Hematopoietic multipotent progenitor cell treated with erythropoietin and hydrocortisone succinate and interleukin-3 and kit ligand, for 4 days (in vitro differentiated cells): ENCODE measurements at regions not wholly inside any gene's neighbourhood (a gene's known extent, or its start where the extent isn't known, plus 50 kb on each side); places are given as distances from the start of the nearest gene placed in this dataset.
A peak's percentile ranks its signal among the peaks of the same experiment; 100 is the strongest.
"Not testable (repeated sequence)": the region's sequence is repeated elsewhere in the genome, so short reads cannot be mapped to it uniquely, and the experiment has no call there.

ENCODE experiments used
- DNase-seq: peaks from one replicate; pipeline ENCODE4 v3.0.0-alpha.2; 2015

DNA sequence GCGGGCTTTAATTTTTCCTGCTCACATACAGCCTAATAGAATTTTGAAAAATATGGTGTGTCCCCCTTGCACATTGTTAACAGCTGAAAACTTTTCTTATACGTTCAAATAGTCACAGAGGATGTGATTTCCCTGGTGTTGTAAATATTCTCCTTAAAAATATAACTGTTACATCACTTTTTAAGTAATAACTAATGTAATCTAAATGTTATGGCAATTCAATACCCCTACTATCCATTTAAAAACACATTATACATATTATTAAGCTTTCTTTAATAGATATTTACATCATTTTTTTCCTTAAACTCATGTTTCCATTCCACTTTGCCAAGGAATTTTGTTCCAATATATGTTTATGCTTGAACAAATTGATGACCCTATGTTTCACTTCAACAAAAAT, 85.5 kb upstream of the S1PR1 start:
- DNase-seq = no peak

DNA sequence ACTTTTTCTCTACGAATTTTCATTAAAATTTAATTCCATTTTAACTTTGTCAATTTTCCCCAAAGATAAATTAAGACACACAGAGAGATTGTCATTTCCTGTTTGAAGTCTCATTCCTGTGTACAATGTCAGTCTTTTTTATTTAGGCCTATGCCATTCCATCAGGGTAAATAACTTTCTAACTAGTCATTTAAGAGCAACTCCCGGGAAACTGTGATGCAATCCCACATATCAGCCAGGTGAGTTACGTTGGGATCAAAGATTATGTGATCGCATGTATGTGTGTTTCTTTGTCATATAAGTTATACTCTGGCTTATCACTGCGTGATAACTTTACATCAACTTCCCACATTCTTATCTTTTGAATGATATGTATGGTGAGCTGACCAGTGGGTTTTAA, 86.1 kb upstream of the S1PR1 start:
- no peak for DNase-seq

DNA sequence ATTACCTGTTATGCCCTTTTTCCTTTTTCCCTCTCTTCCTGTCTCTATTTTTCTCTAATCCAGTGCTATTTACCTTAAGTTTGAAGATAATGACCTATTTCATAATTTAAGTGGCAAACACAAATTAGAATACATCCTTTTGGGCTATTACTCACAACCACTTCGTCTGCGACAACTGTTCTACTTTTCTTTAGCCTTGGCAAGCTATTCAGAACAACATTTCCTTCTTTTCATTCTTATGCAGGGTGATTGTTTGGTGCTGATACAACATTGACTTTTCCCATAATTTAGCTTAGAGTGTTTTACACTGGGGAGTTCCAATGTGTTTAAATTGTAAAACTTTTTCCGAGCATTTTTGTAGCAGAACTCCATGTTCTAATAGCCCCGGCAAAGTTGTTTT, 86.6 kb upstream of the S1PR1 start:
- no peak for DNase-seq

DNA sequence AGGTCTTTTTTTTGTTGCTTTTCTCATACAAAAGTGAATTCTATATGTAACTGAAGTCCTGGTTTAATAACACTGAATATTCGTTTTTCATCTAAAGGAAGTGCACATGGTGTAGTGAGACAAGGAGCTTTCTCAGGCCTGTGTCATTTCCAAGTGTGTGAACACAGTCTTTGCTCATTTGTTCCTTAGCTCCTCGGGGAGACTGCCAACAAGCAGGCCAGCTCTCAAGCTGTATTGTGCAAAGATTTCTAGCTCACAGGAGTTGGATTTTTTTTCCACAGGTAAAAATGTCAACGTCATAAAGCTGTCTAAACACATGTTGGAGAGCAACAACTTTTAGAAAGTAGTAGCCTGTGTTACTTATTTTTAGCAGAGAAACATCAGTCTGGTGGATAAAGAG, 87.8 kb upstream of the S1PR1 start:
- DNase-seq = no peak

DNA sequence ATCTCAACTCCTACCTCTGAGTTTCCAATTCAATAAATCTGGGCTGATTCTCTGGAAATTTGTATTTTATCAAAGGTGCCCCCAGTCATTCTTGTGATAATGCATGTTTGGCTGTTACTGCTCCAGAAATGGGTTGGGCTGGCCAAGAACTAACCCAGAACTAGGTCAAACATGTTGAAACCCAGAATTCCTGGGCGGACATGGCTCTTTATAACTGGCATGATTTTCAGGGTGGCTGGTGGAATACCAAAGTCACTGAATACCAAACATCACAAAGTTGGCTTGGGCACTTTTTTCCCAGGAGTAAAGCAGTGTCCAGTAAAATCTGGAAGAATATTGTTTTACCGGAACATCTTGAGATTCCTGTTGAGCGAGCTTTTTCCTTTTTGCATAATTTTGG, 89.4 kb upstream of the S1PR1 start:
- no peak for DNase-seq

DNA sequence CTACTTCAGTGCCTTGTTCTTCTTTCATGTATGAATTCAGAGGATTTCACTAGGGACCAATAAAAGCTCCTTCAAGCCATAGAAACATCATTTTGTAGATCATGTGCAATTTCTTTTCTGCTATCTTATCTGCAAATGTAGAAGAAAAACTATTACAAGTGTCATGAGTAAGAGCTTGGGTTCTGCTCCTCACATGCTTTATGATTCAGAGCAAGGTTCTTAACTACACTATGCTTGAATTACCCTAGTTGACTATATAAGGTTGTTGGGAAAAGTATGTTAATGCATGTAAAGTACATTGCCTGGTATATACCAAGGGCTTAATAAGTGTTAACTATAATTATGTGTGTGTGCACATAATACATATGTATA, 91.4 kb upstream of the S1PR1 start:
- DNase-seq = no peak

DNA sequence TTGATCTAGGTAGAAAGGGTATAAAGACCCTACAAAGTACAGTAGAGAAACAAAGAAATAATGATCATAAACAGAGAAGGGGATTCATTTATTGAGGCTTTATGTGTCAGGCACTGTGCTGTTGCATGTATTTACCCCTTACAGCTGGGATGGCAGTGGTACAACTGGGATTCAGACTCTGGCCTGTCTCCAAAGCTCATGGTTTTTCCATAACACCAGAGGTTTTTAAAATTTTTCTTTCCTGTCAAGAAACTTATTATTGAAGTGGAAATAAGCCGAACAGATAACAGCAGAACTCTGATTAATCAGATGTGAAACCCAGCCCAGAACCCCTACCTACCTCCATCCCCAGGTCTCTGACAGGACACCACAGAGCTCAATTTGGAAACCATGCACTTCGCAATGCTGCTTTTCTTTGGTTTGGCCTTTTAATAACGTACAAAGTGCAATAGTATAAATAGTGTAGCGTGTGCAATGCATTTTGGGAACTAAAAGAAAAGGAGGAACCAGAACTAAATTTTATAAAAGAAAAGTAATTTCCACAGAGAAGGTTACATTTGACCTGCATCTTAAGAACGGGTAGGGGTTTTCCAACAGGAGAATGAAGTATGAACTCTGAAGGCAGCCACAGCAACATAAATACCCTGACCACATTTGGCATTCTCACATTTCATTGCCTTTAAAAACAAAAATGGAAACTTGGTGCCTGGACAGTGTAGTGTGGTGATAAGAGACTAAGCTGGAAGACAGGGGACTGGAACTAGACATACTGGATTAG, 92.0 kb upstream of the S1PR1 start:
- no peak for DNase-seq

DNA sequence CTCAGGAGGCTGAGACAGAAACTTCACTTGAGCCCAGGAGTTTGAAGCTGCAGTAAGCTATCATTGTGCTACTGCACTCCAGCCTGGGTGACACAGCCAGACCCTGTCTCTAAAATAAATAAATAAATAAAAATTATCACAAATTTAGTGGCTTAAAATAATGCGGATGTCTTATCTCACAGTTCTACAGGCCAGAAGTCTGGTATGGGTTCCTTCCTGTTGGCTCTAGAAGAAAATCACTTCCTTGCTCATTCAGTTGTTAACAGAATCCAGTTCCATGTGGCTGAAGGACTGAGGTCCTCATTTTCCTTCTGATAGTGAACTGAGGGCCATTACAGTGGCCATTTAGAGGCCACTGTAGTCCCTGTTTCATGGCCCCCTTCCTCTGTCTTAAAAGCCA, 94.6 kb upstream of the S1PR1 start:
- DNase-seq = no peak

DNA sequence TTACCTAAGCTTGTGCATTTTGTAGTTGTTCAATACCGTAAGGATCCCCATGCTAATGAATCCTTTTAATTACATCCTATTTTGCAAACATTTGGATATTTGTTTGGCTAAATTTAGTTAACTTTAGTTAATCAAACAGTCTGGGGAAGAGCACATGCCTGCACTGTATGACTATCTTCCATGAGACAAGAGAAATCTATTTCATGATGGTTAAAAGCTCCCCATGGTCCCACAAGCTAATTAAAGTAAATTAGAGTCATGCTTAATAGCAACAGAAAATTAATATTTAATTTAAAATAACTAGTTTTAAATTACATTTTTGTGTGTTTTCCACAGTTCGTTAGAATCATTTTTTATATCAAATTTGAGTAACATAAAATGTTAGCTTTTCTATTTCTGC, 95.4 kb upstream of the S1PR1 start:
- DNase-seq = no peak

DNA sequence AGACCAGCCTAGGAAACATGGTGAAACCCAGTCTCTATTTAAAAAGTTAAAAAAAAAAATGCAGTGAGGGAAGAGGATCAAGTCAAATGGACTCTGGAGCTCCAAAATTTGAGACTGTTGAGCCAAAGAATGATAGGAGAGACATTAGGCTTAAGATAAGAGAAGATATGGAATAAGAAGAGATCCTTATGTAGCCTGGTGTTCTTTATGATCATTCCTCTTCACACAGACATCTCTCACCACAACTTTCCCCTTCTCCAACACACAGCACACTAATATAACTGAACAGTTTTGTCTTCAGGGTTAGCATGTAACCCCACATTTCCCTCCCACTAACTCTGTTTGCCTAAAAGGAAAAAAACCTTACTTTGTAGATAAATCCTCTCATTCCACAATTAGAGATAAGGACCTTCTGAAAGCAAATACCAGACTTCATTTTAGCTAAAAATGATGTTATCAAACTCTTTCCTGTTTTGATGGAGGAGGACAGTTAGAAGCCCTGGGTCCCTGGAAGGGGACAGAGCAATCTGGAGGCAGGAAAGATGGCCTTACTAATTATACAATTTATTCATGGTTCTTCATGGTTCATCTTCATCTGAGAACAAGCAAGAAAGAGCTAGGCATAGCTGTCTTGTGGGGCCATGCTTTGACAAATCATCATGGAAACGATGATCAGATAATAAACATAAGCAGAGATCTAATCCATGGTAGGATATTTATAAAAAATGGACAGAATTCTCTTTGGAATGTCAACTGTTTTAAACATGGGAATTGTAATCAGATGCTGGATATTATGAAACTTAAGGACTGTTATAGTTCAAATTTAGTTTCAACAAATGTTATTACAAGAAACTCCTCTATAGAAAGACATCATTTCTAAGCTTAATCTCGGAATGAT, 96.7 kb upstream of the S1PR1 start:
- DNase-seq = no peak

DNA sequence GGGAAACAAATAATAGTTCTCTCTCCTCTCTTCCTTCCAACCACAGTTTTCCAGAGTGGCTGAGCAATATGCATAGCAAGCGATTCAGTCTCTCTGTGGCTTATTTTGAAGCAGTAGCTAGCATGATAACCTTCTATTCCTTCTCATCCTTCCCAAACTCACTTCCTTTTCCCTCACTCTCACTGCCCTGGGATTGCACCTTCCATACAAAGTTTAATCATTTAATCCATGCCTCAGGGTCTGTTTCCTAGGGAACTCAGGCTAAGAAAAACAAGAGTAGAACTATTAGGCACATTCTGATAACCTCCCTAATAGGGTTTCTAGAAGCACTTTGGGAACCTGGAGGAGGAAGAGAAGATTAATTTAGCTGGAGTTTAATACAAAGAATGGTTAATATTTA, 97.7 kb upstream of the S1PR1 start:
- DNase-seq = no peak

DNA sequence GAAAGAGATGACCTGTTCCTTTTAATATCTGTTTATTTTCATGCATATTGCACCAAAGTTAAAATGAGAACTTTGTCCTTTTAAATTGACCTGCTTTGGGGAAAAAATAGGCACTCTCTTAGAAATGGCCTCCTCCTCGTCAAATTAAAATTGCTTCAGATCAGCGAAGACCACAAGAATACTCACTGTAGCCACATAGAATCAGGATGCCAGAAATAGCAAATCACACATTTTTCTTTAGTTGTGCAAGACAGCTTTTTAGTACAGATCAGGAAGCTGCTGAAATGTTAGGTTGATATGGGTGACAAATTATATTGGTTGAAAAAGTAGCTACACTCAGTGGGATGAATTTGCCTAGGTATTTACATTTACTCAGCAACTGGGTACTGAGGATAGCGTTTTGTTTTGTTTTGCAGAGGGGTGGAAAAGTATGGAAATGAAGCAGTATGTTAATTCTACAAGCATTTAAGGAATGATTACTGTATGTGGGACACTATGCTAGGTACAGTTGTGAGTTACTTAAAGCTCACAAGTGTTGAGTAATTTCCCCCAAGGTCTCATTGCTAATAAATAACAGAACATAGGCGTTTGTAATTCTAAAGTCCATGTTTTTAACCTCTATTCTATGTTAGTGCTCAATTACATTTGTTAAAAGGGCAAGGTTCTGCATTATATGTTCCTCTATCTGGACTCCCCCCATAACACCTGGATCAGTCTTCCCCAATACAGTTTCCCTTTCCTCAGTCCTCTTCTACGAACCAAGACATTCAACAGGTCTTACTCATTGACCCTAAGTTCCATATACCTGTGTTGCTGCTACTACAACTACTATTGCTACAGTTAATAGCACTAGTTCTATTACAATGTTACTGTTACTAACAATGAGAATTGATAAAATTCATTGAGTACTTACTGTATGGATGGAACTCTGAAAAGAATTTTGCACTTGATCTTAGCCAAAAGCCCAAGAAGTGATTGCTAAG, 99.4 kb upstream of the S1PR1 start:
- peak; percentile 78 for DNase-seq

DNA sequence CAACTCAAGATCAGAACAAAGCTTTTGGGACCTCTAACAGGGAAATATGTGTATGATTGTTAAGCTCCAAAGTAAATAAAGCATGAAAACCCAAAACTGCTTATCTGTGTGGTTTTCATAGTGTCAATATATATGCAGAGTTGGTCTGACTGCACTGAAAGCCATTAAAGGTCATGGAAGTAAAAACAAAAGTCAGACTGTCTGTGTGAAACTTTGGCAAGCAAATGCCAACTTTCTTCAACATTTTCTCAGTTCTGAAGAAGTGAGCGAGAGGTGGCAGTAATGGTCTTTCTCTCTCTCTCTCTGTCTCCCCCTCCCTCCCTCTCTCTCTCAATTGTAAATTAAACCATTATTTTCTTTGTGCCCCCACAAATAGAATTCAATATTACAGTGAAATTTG, 100.1 kb upstream of the S1PR1 start:
- peak; percentile 59 for DNase-seq

DNA sequence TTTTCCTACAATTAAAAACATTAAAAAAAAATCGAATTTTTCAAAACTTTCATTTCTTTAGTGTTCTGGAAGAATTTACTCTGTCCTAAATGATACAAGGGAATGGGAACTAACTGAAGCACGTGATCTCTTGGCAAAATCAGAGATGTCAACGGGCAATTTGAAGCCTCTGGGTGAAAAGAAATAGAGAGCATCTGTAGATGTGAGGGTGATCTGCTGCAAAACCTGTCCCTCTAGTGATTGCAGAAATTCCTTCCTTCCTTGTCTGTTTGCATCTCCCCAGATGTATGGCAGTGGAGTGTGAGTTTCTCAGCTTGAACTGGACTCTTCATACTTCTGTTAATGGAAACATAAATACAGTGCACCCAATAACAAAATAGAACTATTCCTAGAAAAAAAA, 100.5 kb upstream of the S1PR1 start:
- no peak for DNase-seq

DNA sequence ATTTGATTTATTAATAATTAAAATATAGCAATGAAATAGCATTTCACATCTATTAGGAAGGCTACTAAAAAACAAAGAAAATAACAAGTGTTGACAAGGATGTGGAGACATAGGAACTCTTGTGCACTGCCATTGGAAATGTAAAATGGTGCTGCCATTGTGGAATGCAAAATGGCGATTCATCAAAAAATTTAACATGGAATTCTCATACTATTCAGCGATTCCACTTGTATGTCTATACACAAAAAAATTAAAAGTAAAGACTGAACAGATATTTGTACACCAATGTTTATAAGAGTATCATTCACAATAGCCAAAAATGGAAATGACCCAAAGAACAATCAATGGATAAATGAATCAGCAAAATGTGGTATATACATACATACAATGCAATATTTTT, 101.3 kb upstream of the S1PR1 start:
- DNase-seq = no peak

DNA sequence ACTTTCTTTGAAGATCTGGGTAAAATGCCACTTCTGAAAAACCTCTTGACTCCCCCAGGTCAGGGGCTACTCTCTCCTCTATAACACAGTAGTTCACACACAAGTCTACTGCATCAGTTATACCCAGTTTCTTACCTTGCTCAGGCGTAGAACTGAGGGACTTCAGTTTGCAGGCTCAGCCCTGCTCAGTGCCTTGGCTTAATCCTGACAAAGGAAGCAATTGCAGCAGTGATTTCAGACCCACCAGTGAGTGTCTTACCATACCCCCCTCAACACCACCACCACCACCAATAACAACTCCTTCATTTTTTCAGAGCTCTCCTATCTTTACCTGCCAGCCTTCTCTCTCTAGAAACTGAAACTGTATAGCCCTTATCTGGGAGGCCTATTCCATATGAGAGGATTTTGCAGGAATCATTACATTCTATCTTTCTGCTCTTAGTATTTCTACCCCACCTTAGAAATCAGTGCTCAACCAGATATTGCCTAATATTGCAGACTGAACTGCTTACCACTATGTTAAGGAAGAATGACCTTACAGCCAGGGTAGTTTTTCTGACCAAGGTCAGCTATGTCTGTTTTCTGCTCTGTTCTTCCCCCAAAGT, 105.5 kb upstream of the S1PR1 start:
- no peak for DNase-seq

DNA sequence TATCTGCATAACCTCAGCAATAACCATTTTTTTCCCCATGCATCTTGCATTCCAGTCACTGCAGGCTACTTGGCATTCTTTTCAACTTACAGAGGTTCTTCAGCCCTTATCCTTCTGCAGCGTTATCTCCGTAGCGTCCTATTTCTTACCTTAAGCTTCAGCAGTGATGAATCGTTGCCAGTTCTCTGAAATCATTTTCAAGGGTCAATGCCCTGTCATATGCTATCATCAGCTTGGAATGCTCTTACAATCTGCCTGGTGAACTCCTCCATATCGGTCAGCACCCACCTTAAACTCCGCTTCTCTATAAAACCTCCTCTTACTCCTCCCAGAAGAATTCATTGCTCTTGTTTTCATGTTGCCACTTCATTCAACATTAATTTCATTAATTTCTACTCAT, 105.1 kb upstream of the DPH5 start:
- no peak for DNase-seq

DNA sequence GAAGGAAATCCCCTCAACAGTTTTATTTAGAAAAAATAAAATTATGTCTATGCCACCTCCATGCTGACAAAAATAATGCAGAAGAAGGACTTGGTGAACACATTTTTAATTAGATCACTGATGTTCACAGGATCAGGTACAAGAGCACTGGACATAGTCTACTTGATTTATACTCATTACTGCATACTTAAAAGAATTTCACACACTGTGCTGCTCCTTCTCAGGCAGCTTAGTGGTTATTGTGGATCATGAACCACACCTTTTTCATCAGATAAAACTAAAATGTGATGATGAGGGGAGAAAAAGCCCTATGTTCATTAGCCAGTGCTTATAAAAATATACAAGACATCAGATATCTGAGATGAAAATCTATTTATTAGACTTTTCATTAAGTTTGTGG, 103.3 kb upstream of the DPH5 start:
- DNase-seq = peak; percentile 36

DNA sequence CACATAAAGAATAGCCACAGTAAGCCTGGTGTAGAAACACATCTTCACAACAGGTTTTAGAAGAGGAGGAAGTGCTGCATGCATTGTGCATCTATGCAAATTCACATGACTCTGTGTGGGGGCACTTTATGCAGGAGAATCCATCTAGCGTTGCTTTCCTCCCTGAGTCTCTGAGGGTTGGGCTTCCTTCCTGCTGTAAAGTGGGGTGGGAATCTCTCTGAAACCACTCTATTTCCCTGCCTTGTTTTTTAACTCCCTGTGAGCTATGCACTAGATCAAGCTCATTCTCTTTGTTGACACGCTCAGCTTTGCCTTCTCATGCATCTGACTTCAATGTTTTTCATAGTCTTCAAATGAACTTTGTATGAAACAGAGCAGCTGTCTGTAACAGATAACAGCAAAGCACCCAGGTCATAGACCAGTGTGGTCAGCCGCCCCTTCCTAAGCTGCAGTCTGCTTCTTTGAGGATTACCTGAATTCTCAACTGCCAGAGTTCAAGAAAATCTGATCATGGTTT, 102.7 kb upstream of the DPH5 start:
- peak; percentile 94 for DNase-seq

DNA sequence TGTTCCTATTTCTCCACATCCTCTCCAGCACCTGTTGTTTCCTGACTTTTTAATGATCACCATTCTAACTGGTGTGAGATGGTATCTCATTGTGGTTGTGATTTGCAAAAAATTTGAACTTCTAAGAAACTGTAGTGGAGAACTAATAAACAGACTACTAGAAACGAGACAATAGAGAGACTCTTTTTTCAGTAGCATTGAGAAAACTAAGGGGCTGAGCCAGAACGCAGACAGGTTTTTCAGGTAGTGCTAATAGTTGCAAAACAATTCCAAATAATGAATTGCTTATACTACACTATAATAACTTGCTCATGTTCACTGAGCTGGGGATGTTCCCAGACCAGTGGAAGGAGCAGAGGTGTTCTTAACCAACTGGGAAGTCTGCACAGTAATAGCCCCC, 98.8 kb upstream of the DPH5 start:
- DNase-seq = no peak

DNA sequence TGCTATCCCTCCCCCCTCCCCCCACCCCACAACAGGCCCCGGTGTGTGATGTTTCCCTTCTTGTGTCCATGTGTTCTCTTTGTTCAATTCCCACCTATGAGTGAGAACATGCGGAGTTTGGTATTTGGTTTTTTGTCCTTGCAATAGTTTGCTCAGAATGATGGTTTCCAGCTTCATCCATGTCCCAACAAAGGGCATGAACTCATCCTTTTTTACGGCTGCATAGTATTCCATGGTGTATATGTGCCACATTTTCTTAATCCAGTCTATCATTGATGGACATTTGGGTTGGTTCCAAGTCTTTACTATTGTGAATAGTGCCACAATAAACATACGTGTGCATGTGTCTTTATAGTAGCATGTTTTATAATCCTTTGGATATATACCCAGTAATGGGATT, 98.3 kb upstream of the DPH5 start:
- not testable (repeated sequence) for DNase-seq

DNA sequence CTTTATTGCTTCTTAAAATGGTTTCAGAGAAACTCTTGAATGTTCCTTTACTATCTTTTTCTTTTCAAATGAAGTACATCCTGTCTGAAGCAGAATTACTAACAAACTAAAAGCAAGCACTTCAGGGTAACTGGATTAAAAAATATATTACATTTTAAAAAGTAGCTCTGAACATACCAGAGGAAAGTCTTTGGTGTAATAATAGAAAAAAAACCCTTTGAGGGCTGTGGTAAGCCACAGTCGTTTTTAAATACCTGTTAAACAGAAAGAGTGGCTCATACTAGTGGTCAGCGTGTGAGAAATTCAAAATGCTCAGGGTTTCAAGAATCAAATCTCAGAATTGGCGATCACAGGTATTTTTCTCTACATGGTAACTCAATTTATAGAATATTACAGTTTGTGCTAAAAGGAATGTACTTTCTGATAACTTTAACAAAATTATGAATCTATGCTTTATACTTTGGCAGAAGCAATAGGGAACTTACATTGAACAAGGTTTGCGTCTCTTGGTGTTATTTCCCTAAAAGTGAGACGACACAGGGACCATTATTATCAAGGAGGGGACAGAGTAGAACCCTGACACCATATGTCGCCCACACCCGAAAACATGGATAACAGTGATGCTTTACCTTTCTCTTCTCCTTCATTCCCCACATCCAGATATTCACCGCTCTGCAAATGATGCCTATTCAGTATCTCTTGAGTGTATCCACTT, 97.0 kb upstream of the DPH5 start:
- DNase-seq = peak; percentile 38
